Cardiac fibroblast (primary cell): ENCODE measurements at regions not wholly inside any gene's neighbourhood (a gene's known extent, or its start where the extent isn't known, plus 50 kb on each side); places are given as distances from the start of the nearest gene placed in this dataset.

ENCODE experiments used
- DNase-seq, 2 donors: peaks; one replicate each; pipeline versions ENCODE4 v3.0.0 to v3.0.0-alpha.2; 2010; ENCODE audit warnings: low read depth in 2 of 2
- H3K4me3 ChIP-seq, 2 donors: replicated peaks in 1 of 2; 1 replicate in 1 of 2; 2 replicates in 1 of 2; pipeline ENCODE4 v1.5.1; 2011; ENCODE audit warnings: low read depth in 2 of 2, low read length in 2 of 2, mild to moderate bottlenecking in 2 of 2, moderate library complexity in 1 of 2
- CTCF ChIP-seq: IDR thresholded peaks from one replicate; pipeline ENCODE4 v1.5.1; 2011; ENCODE audit warnings: low read depth, mild to moderate bottlenecking, low read length, inconsistent platforms

- no peak for DNase-seq
Measured at GRCh38 chr6:104522533-104522932, 337.2 kb downstream of the HACE1 start.

DNA sequence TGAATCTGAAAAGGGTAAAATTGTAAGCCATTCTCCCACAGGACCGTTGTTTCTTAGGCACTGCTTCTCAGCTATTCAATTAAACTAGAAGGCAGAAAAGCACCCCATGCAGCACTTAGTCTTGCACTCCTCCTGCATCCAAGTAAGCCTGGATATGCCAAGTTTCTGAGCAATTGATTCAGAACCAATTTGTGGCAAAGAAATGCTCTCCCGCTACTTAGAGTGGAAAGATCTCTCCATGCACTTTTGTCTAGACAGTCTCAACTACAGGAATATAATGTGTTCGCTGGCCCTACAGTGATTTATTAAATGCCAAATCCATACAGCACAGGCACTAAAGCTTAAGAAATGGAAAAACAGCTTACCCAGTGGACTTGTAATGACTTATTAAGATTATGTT lies 338.5 kb downstream of the HACE1 start:
- no peak for DNase-seq
- TF ChIP-seq CTCF = no peak
- no peak overlapping the region for H3K4me3 ChIP-seq

More at GRCh38 chr6:104522533-104522932, 337.2 kb downstream of the HACE1 start:
- no peak for TF ChIP-seq CTCF
- no peak overlapping the region for H3K4me3 ChIP-seq

DNA sequence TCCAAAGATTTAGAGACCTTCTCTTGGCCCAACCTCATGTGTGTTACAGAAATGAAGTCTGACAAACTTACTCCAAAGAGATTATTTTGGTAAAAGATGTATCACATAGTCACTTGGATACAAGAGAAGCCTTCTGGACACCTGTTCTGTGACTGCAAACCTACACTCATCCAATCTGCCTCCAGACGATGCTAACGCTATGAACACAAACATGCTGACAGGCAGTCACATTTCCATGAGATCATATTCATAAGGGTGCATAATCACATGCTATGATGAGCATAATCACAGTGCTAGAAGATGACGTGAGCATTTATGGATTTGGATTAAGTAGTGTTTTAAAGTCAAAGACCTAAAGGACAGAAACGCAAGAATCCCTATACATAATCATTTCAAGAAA lies 340.2 kb downstream of the HACE1 start:
- no peak overlapping the region for H3K4me3 ChIP-seq
- no peak for TF ChIP-seq CTCF
- no peak for DNase-seq

- TF ChIP-seq CTCF = no peak
- DNase-seq = no peak
- H3K4me3 ChIP-seq = no peak overlapping the region
Measured at GRCh38 chr6:104509355-104509754, 350.4 kb downstream of the HACE1 start.

DNA sequence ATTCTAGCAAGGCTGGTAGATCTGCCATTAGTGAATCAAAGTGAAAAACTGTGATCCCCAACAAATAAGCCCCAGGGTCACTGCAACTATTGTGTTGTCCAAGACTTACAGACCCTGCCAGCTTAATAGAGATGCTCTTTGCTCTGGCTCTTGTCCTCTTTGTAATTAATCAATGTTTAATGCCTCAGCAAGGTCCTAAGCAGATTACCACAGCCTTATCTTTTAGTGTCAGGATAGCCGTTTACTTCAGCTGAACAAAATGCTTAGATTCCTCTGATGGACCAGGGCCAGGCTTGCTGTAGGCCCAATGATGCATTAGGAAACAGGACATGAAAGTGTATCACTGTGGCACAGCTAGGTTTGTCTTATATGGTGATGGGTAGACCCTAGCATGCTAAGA lies 353.3 kb downstream of the HACE1 start:
- no peak overlapping the region for H3K4me3 ChIP-seq
- TF ChIP-seq CTCF = no peak
- no peak for DNase-seq

DNA sequence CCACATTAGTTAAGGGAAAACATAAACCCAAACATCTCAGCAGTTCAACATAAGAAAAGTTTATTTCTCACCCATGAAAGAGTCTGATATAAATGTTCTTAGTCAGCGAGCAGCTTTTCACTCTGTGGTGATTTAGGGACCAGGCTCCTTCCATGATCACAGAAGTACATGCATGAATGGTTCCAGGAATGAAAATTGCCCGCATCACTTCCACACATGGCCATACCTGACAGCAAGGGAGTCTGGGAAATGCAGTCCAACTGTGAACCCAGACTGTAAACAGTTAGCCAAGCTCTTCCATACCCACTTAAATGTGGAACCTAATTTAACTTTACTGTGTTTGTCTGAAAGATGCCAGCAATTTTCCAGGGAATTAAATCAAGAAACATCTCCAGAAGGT lies 353.9 kb downstream of the HACE1 start:
- TF ChIP-seq CTCF = no peak
- H3K4me3 ChIP-seq = no peak overlapping the region
- DNase-seq = no peak

DNA sequence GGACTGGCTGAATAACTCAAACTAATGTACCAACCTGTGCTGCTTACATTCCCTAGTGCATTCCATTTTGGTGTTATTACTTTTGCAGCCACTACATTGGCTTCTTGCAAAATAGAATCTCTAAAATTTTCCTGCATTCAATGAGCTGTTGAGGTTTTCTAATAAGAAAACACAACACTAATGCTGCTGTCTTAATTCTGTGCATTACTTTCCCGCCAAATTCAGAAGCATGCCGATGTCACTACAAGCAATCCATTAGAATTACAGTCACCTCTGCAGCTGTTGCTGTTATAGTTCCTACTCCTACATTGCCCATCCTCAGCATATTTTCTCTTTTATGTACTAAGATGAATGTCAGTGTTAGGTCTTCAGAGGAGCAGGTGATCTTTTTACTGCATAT lies 359.5 kb downstream of the HACE1 start:
- DNase-seq = no peak
- no peak overlapping the region for H3K4me3 ChIP-seq
- no peak for TF ChIP-seq CTCF
